ENCODE measurements at regions not wholly inside any gene's neighbourhood (a gene's known extent, or its start where the extent isn't known, plus 50 kb on each side); places are given as distances from the start of the nearest gene placed in this dataset.
"Not testable (repeated sequence)": the region's sequence is repeated elsewhere in the genome, so short reads cannot be mapped to it uniquely, and the experiment has no call there.

GRCh38 chr1:121525355-121525754 lies 340.6 kb downstream of the SRGAP2C start:
- no peaks in the 10 kb centered on the region for H4K20me1 ChIP-seq (ENCODE audit: insufficient read depth, low read length)
- peaks cover 2% of the 10 kb centered on the region; the same call in 1 of the 2 replicates for H3K79me2 ChIP-seq (ENCODE audit: insufficient read depth, low read length)
- H3K36me3 ChIP-seq (ENCODE audit: insufficient read depth, low read length): no peaks in the 10 kb centered on the region
- DNase-seq (no peak), ATAC-seq (ENCODE audit: insufficient read depth, low read depth) (no peak)
- no peak overlapping the region for H2AFZ ChIP-seq (ENCODE audit: low read depth, low read length)
- no peak for TF ChIP-seq CTCF (IDR thresholded peaks at IDR 0.05; ENCODE audit: borderline replicate concordance, extremely low read depth, low read length, poor library complexity, severe bottlenecking)
- TF ChIP-seq EZH2 (IDR thresholded peaks at IDR 0.05; ENCODE audit: borderline replicate concordance, low read depth, low read length, severe bottlenecking): no peak
- H3K27me3 ChIP-seq (ENCODE audit: insufficient read depth, low read length, poor library complexity): no peaks in the 10 kb centered on the region
- H3K9ac ChIP-seq (ENCODE audit: low read depth, low read length): no peak overlapping the region
- H3K27ac ChIP-seq (ENCODE audit: low read length): no peak overlapping the region
- no peak overlapping the region for H3K4me2 ChIP-seq (ENCODE audit: insufficient read depth, low read length)
- peaks cover 25% of the 10 kb centered on the region for H3K4me1 ChIP-seq (ENCODE audit: insufficient read depth, low read length)
- H3K4me3 ChIP-seq (ENCODE audit: low read depth in 1 of 2, low read length in 2 of 2): no peak overlapping the region
- H3K9me3 ChIP-seq (ENCODE audit: insufficient read depth, low read length, severe bottlenecking): no peaks in the 10 kb centered on the region

- not testable (repeated sequence) for H3K36me3 ChIP-seq (ENCODE audit: insufficient read depth, low read length); DNase-seq; H2AFZ ChIP-seq (ENCODE audit: low read depth, low read length); H3K4me2 ChIP-seq (ENCODE audit: insufficient read depth, low read length); H3K9ac ChIP-seq (ENCODE audit: low read depth, low read length); H3K27ac ChIP-seq (ENCODE audit: low read length); H4K20me1 ChIP-seq (ENCODE audit: insufficient read depth, low read length); H3K9me3 ChIP-seq (ENCODE audit: insufficient read depth, low read length, severe bottlenecking); H3K27me3 ChIP-seq (ENCODE audit: insufficient read depth, low read length, poor library complexity); H3K79me2 ChIP-seq (ENCODE audit: insufficient read depth, low read length); H3K4me3 ChIP-seq (ENCODE audit: low read depth in 1 of 2, low read length in 2 of 2)
- ATAC-seq (ENCODE audit: insufficient read depth, low read depth): peak; percentile 64
- peaks cover 21% of the 10 kb centered on the region for H3K4me1 ChIP-seq (ENCODE audit: insufficient read depth, low read length)
Observed at GRCh38 chr1:121528958-121529357, 344.2 kb downstream of the SRGAP2C start.

GRCh38 chr1:121530026-121530425 lies 345.3 kb downstream of the SRGAP2C start:
- not testable (repeated sequence) for H3K9ac ChIP-seq (ENCODE audit: low read depth, low read length); H3K79me2 ChIP-seq (ENCODE audit: insufficient read depth, low read length); H3K4me3 ChIP-seq (ENCODE audit: low read depth in 1 of 2, low read length in 2 of 2); H2AFZ ChIP-seq (ENCODE audit: low read depth, low read length); H3K36me3 ChIP-seq (ENCODE audit: insufficient read depth, low read length); H3K27me3 ChIP-seq (ENCODE audit: insufficient read depth, low read length, poor library complexity); H4K20me1 ChIP-seq (ENCODE audit: insufficient read depth, low read length); H3K4me2 ChIP-seq (ENCODE audit: insufficient read depth, low read length); H3K9me3 ChIP-seq (ENCODE audit: insufficient read depth, low read length, severe bottlenecking)
- Histone ChIP-seq H3K27ac (ENCODE audit: low read length) (peak overlapping the region; percentile 54), H3K4me1 (ENCODE audit: insufficient read depth, low read length) (peaks cover 21% of the 10 kb centered on the region)
- DNase-seq: peak; percentile 48
- peak; percentile 92 for ATAC-seq (ENCODE audit: insufficient read depth, low read depth)

GRCh38 chr1:121531747-121532146 lies 347.0 kb downstream of the SRGAP2C start:
- not testable (repeated sequence) for DNase-seq; H3K9me3 ChIP-seq (ENCODE audit: insufficient read depth, low read length, severe bottlenecking); H3K36me3 ChIP-seq (ENCODE audit: insufficient read depth, low read length); H3K27me3 ChIP-seq (ENCODE audit: insufficient read depth, low read length, poor library complexity); H3K79me2 ChIP-seq (ENCODE audit: insufficient read depth, low read length); H2AFZ ChIP-seq (ENCODE audit: low read depth, low read length); H3K4me2 ChIP-seq (ENCODE audit: insufficient read depth, low read length); H3K4me3 ChIP-seq (ENCODE audit: low read depth in 1 of 2, low read length in 2 of 2); H3K27ac ChIP-seq (ENCODE audit: low read length); ATAC-seq (ENCODE audit: insufficient read depth, low read depth); H4K20me1 ChIP-seq (ENCODE audit: insufficient read depth, low read length); H3K9ac ChIP-seq (ENCODE audit: low read depth, low read length)
- peaks cover 21% of the 10 kb centered on the region for H3K4me1 ChIP-seq (ENCODE audit: insufficient read depth, low read length)

- H3K9ac ChIP-seq (ENCODE audit: low read depth, low read length); H3K27ac ChIP-seq (ENCODE audit: low read length); H3K79me2 ChIP-seq (ENCODE audit: insufficient read depth, low read length); H3K4me2 ChIP-seq (ENCODE audit: insufficient read depth, low read length); H2AFZ ChIP-seq (ENCODE audit: low read depth, low read length); ATAC-seq (ENCODE audit: insufficient read depth, low read depth); DNase-seq; H3K4me3 ChIP-seq (ENCODE audit: low read depth in 1 of 2, low read length in 2 of 2); H4K20me1 ChIP-seq (ENCODE audit: insufficient read depth, low read length); H3K27me3 ChIP-seq (ENCODE audit: insufficient read depth, low read length, poor library complexity); H3K36me3 ChIP-seq (ENCODE audit: insufficient read depth, low read length); H3K9me3 ChIP-seq (ENCODE audit: insufficient read depth, low read length, severe bottlenecking); H3K4me1 ChIP-seq (ENCODE audit: insufficient read depth, low read length): not testable (repeated sequence)
Observed at GRCh38 chr1:121538148-121538547, 353.4 kb downstream of the SRGAP2C start.
